NCI-H226 (cell line): ENCODE measurements at regions not wholly inside any gene's neighbourhood (a gene's known extent, or its start where the extent isn't known, plus 50 kb on each side); places are given as distances from the start of the nearest gene placed in this dataset.

ENCODE experiments used
- DNase-seq: peaks from one replicate; pipeline ENCODE4 v3.0.0-alpha.2; 2015

DNA sequence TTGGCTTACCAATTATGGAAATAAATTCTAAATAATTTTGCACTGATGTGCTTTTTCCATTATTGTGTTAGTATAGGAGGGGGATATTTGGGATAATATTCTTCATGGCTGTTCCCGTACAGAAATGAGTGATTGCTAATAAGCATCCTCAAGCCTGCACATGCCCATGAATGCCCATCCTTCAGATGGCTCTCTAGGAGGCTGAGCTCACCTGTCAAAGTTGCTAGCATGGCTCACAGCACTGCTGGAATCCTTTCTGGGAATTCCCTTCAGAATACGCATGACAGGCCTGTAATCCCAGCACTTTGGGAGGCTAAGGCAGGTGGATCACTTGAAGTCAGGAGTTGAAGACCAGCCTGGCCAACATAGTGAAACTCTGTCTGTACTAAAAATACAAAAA lies 124.1 kb downstream of the NXNL2 start:
- DNase-seq: no peak

DNA sequence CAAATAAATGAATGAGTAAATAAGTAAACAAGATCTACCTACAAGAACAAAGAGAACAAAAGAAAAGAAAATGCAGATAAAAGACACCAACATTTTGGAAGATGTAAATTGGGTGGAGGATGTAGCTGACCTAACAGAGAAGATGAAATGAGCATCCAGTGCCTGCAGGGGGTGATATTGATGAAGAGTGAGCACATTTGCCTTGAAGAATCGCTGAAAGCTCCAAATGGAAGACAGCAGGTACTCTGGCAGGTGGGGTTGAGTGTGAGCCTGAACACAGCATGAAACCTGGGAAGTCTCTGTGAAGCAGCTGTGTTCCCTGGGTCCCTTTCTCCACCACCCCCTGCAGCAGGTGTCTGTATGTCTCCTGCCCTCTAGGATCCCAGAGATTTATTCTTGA lies 125.6 kb downstream of the NXNL2 start:
- DNase-seq: peak; percentile 23

DNA sequence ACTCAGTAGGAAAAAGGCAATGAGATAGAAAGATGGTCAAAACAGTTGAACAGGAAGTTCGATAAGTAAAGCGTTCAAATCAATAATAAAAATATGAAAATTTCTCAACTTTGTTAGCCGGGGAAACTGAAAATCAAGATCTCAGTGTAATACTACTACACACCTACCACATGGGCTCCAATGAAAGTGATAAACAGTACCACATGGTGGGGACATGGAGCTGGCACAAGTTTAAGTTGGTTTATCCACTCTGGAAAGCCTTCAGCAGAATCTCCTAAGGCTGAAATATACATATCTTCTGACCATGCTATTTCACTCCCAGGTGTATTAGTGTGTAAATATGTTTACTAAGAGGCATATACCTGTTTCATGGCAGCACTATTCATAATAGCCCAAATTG lies 126.8 kb downstream of the NXNL2 start:
- no peak for DNase-seq

DNA sequence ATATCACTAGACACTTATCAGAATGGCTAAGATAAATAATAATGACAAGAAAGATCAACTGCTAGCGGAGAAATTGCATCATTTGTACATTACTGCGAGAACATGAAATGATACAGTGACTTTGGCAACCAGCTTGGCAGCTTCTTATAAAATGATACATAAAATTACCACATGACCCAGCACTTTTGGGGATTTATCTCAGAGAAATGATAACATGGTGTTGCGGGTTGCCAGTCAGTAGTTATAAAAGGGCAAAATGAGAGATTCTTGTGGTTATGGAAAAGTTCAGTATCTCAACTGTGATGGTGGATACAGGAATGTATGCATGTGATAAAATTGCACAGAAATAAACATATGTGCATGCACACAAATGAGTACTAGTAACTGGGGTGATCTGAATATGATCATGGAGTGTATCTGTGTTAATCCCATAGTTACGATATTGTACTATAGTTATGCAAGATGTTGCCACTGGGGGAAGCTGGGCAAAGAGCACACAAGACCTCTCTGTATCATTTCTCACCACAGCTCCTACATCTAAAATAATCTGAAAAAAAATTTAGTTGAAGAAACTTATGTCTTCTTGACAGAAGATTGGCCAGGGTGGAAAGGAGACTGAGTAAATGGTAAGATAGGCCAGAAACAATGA lies 128.9 kb downstream of the NXNL2 start:
- peak; percentile 89 for DNase-seq

DNA sequence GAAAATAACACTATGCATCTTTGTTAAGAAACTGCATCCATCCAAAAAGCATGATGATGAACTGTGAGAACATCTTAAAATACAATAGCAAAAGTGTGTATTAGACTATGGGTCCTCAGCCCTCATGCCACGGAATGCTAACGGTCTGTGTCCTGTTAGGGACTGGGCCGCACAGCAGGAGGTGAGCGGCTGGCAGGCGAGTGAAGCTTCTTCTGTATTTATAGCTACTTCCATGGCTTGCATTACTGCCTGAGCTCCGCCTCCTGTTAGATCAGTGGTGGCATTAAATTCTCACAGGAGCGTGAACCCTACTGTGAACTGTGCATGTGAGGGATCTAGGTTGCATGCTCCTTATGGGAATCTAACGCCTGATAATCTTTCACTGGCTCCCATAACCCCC lies 129.8 kb downstream of the NXNL2 start:
- DNase-seq: no peak

DNA sequence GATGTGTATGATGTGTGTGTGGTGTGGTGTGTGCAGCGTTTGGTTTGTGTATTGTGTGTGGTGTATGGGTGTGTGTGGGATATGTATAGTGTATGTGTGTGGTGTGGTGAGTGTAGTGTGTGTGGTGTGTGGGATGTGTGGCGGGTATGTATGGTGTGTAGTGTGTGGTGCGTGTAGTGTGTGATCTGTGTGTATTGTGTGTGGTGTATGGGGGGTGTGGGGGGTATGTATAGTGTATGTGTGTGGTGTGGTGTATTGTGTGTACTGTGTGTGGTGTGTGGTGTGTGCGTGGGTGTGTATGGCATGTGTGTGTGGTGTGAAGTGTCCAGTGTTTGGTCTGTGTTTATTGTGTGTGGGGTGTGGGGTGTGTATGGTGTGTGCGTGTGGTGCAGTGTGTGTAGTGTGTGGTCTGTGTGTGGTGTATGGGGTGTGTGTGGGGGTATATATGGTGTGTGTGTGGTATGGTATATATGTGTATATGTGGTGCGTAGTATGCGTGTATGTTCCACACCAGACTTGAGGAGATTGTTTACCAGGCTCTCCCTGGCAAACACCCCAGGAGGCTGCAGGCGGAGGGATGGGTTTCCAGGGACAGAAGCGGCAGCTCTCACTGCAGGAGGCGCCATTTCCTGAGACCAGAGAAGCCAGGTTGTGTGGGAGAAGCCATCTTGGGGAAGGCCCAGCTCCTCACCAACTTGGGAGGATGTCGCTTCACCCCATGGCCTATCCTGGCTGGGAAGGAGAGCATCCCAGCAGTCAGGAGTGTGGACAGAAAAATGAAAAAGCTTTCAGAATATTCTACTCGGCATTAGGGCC lies 138.1 kb downstream of the NXNL2 start:
- no peak for DNase-seq

DNA sequence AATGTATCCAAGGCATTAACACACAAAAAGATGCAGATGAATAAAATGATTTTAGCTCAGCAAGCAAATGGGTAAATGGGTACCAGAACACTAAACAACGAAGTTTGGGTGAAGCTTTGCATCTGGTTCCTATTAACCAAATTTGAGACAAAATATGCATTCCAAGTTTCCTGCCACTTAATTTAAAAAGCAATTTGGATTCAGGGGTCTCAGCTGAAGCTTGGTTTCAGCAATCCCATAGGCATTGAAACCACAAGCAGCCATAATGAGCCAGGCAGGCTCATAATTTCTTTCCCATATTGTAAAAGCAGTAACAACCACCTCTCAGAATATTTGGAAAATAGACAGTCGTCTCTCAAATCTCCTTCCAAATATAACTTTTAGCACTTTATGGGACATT lies 138.9 kb downstream of the NXNL2 start:
- DNase-seq: no peak

DNA sequence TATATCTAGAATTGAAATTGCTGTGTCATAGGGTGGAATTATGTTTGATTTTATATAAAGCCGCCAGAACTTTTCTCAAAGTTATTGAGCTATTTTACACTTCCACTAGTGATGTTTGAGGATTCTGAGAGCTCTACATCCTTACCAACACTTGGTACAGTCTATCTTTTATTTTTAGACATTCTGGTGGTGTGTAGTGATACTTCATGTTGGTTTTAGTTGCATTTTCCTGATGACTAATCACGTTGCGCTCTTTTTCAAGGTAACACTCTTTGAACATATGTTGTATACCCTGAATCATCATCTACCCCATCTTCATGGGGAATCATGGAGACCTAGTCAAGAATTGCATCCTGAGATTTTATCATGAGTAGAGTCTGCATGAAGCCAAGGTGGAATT lies 141.7 kb downstream of the NXNL2 start:
- no peak for DNase-seq

DNA sequence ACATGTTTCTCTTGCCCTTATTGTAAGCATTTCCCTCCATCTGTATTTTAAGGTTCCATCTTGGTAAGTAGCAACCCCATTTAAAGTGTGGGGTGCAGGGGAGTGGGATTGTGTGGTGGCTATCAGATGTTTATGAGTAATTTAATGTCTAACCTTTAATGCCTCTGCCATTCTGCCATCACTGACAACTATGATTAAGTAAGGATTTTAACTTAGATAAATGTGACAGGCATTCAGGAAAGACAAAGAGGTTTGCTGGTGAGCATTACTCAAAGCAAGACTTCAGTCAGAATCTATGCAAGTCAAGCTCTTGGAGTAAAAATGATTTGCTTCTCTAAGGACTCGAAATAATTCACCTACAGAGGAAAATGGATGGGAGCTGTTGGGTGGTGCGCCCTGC lies 143.0 kb downstream of the NXNL2 start:
- peak; percentile 9 for DNase-seq

DNA sequence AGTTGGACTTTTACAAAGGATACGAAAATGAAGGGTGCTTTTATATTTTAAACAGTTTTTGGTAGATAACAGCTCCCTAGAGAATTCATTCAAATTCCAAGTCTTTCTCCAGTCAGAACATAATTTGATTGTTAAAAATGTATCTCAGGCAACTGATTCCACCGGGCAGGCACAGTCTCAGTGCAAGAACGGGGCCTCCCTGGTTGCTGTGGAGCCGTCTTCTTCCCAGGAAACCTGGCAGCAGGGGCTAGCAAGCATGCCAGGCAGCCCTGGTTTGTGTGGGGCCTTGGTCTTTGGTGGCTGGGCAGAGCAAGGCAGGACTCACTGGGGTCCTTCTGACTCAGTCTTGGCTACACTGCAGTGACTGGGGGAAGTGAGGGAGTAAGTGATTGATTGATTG lies 143.5 kb downstream of the NXNL2 start:
- DNase-seq: no peak

DNA sequence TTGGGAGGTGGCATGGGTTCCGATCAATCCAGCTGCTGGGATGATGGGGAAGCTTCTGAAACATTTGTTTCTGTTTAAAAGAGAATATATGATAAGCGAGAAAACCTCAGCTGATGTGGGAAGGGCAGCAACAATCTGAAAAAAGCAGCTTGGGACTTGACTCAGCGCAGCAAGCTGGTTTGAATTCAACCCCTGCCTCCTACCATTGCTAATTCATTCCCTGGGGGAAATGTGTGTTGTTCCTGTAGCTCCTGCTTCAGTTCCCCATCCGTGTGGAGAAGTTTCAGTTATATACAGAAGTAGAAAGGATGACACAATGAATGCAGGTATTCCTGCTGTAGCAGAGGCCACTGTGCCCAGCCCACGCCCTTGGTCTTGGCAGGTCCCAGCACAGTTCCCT lies 145.1 kb downstream of the NXNL2 start:
- DNase-seq: no peak

DNA sequence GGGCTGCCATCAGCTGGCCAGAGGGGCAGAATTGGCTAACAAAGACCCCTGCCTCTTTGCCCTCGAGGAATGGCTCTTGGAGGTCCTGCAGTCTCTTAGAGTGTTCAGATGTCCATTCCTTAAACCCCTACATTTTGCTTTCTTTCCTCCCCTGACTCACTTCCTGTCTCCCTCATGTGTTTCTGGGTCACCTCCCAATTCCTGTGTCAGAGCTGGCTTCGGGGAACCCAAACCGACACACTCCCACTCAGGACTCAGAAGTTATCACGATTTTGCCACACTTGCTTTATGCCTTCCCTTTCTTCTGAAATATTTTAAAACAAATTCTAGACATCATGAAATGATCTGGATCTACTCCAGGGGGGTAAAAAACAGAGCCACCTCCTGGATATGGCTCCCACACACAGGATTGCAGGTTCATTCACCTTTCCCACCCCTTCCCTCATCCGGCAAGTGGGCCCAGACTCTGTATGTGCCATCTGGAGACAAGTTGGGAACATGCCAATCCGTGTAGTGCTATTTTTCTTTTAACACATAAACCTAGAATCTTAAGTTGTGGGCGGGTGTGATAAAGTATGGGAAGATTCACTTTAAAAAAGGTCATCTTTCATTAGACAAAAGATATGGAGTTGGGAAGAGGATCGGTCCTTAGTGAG lies 145.7 kb downstream of the NXNL2 start:
- DNase-seq: peak; percentile 15

DNA sequence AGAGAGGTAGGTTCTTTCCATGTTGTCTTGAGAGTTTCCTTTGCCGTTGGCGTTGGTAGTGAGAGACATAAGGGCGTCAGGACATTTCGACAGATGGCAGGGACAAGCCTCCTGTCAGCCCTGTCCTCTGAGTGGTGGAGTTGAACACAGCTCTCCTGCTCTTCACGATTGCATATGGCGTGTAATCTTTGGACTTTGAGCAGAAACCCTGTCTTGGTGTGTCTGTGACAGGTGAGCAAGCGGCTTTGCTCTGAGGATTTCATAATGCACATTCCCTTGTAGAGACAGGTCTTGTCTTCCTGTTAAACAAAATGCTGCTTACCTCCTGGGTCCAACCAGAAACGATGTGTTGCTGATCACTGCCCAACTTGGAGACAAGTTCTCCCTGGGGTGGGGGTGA lies 146.5 kb downstream of the NXNL2 start:
- DNase-seq: no peak

DNA sequence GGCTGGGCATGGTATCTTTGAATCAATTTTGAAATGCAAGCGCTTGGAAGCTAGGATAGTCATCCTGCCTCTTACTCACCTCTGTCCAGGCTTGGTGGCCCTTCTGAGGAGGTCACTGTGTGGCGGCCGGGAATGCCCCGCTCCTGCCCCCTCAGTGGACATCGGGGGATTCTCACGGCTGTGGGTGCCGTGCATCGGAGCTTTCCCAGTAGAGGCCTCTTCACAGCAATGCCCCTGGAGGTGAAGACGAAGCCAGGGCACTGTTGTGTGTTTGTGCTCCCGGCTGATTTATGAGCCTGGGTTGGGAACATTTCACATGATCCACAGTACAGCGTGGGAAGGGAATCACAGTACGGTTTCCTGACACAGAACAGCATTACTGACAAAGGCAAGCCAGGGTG lies 147.5 kb downstream of the NXNL2 start:
- no peak for DNase-seq

DNA sequence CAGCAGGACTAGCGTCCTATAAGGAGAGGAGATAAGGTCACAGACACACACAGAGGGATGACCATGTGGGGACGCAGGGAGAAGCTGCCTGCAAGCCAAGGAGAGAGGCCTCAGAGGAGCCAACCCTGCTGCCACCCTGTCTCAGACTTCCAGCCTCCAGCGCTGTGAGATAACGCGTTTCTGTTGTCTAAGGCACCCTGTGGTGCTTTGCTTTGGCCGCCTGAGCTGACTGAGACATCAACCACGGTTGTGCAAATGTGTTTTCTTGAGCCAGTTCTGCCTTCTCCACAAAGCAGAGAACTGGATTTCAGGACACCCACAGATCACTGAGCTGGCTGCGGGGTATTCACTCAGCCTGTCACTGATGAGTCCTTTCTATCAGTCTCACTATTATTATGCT lies 149.1 kb downstream of the NXNL2 start:
- no peak for DNase-seq

DNA sequence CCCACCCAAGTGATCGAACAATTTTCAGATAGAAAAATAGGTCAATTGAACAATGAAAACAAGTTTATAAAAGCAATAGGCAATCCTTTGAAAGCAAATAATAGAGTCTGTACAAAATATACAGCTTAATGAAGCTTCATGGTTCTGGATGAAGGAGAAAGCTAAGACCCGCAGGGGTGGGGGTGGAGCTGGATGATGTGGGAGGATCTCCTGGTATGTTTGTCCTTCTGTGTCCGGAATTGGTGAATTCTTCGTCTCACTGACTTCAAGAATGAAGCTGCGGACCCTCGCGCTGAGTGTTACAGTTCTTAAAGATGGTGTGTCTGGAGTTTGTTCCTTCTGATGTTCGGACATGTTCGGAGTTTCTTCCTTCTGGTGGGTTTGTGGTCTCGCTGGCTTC lies 149.9 kb downstream of the NXNL2 start:
- no peak for DNase-seq

DNA sequence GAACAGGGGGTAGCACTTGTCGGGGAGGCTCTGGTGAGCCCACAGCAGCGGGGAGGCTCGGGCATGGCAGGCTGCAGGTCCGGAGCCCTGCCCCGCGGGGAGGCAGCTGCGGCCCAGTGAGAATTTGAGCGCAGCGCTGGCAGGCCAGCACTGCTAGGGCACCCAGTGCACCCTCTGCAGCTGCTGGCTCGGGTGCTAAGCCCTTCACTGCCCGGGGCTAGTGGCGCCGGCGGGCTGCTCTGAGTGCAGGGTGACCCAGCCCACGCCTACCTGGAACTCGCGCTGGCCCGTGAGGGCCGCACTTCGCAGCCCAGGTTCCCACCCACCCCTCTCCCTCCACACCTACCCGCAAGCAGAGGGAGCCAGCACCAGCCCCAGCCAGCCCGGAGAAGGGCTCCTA lies 151.0 kb downstream of the NXNL2 start:
- no peak for DNase-seq

DNA sequence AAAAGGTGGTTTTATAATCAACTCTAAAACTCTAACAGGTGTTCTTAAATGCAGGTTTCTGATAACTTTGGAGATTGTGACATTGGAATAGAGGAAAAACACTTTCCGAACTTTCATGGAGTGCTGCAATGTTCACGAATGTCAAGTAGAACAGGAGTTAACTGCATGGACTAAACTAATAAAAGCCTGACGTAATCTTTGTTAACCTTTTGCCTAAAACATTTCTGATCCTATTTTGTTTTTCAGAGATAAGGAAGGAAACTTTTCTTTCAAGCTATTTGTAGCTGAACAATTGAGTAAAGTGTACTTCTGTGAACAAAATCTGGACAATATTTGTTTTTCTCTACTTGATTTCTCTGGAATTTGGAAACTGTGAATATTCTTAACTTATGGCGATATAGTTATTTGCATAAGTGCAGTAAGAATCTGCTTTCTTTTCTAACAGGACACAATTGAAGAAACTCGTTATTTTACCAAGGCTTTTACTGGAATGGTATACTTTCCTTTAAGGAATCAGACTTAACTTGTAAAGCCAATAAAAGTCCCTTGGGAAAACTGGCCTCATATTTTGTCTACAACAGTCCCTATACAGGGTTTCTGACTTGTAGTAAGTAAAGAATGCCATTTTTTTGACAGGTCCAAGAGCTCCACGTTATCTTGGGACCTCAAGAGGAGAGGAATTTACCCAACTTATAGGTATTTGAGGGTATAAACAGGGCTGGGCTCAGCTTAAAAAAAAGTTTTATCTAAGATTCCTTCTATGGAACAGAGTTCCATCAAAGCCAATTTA lies 154.7 kb downstream of the NXNL2 start:
- DNase-seq: no peak

DNA sequence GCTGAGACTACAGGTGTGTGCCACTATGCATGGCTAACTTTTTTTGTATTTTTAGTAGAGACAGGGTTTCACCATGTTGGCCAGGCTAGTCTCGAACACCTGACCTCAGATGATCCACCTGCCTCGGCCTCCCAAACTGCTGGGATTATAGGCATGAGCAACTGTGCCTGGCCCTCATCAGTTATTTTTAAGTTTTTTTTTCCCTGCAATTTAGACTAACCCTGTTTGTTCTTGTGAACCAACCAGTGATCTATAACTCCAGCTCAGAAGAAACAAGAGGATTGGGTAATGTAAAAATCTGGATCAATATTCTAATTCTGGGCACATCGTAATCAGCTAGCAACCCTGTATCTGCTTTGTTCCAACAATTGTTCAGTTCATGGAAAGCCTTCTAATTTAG lies 155.7 kb downstream of the NXNL2 start:
- DNase-seq: no peak

DNA sequence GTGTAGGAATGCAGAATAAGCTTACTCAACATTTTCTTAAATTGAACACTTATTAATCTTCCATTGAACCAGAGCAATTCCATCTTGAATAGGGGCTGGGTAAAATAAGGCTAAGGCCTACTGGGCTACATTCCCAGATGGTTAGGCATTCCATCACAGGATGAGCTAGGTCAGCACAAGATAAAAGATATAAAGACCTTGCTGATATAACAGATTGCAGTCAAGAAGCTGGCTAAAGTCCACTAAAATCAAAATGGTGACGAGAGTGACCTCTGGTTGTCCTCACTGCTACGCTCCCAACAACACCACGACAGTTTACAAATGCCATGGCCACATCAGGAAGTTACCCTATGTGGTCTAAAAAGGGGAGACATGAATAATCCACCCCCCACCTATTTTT lies 156.1 kb downstream of the NXNL2 start:
- no peak for DNase-seq

DNA sequence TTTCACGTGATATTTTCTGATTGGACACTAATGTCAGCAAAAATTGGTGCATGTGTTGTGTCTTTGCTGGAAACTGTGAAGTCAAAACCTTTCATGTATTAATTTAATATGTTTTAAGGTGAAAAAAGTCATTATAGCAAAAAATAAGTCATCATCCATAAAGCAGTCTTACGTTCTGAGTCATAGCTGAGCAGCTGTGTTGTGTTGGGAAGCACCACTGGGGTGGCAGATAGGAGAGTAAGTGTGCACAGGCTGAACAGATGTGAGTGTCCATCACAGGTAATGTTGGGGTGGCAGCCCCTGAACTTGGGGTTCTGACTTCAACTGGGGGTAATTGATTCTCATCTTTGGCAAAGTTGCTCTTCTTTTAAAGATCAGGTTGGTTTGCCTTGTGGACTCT lies 156.8 kb downstream of the NXNL2 start:
- peak; percentile 47 for DNase-seq

DNA sequence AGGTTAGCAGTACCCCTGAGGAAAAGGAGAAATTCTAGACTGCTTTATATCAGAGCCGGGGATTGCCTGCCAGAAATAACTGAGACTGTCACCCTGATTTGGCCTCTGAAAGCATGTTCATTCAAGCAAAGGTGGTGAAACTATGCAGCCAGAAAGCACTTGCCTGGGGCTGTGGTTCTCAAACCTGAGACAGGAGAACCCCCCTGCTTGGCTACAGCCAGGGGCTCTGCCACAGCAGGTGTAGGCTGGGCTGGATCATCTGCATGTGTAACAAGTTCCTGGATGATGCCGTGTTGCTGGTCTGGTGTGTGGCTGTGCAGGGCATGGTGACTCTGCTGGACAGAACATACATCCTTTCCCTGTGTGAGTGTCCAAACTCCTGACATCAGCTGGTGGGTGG lies 157.8 kb downstream of the NXNL2 start:
- no peak for DNase-seq

DNA sequence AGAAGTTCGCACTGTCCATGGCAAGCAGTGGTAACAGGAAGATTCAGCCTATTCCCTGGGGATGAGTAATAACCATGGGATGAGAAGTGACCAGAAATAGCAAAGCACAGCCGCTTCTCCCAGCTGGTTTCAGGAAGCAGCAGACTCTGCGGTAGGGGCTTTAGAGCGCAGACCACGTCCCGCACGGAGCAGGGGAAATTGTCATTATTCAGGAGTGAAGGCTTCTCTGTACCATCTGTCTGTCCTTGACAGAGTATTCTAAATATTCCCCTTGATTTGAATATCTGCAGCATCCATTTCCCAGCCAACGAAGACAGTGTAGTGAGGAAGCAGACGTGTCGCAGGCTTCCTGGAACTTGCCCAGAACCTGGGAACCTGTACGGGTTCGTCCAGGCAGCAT lies 159.6 kb downstream of the NXNL2 start:
- DNase-seq: no peak

DNA sequence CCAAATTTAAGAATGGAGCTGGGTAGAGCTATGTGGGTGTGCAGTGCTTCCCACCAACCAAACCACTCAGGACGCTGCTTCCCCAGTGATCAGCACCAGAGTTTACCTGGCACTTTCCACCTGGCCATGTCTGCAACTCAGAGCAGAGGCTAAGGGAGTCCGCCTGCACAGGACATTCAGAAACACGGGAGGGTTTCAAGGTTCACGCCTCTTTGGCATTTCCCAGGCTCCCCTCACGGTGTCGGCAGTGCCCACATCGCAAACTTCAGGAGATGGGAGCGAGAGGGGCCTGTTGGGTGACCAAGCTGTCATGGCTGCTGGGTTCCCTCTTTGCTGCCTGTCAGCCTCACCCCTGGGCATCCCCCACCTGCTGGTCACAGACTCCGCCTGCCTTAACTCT lies 161.5 kb downstream of the NXNL2 start:
- no peak for DNase-seq
